WTC11 (cell line): ENCODE measurements at regions not wholly inside any gene's neighbourhood (a gene's known extent, or its start where the extent isn't known, plus 50 kb on each side); places are given as distances from the start of the nearest gene placed in this dataset.

Source experiments
- ATAC-seq: fragments of 200-7000 bp; cut with Tn5 transposase; 2 replicates; pipeline ENCODE4 v1.10.0; 2021; ENCODE audit warnings: mild to moderate bottlenecking, moderate library complexity
- CTCF ChIA-PET: fragments of 300-600 bp; sonication (Branson Sonifier 250); formaldehyde crosslinking; loops from one replicate; lab custom pipeline; 2021; ENCODE audit warnings: antibody characterized with exemption; lab: Charles Lee
- POLR2A ChIA-PET: fragments of 350-600 bp; sonication (Branson Sonifier 250); formaldehyde crosslinking; loops from one replicate; lab custom pipeline; 2021; ENCODE audit warnings: antibody characterized with exemption; lab: Charles Lee
- DNase-seq: peaks from one replicate; pipeline ENCODE4 v3.0.0; 2021; ENCODE audit warnings: low spot score
- H3K27ac Mint-ChIP-seq: 2 replicates; pipeline ENCODE4 v1.8.0; 2021; ENCODE audit warnings: mixed read lengths
- H3K27me3 Mint-ChIP-seq: 2 replicates; pipeline ENCODE4 v1.8.0; 2021; ENCODE audit warnings: low read depth, mild to moderate bottlenecking, moderate library complexity, mixed read lengths
- H3K36me3 Mint-ChIP-seq: 2 replicates; pipeline ENCODE4 v1.8.0; 2021; ENCODE audit warnings: mixed read lengths
- H3K4me1 Mint-ChIP-seq: 2 replicates; pipeline ENCODE4 v1.8.0; 2022; ENCODE audit warnings: mixed read lengths
- H3K4me3 Mint-ChIP-seq: 2 replicates; pipeline ENCODE4 v1.8.0; 2021; ENCODE audit warnings: mild to moderate bottlenecking, moderate library complexity, mixed read lengths
- H3K9me3 Mint-ChIP-seq: 2 replicates; pipeline ENCODE4 v1.8.0; 2021; ENCODE audit warnings: mixed read lengths
- EMX1 ChIP-seq: fragments of 250-450 bp; sonication (Bioruptor Pico); IDR thresholded peaks from 2 replicates; pipeline ENCODE4 v1.8.0; 2021; ENCODE audit warnings: mild to moderate bottlenecking
- FOXJ3 ChIP-seq: sonication (generic); formaldehyde crosslinking; IDR thresholded peaks from 2 replicates; pipeline ENCODE4 v1.9.0; 2021; ENCODE audit warnings: missing genetic modification reagents, mild to moderate bottlenecking, borderline replicate concordance
- MXD4 ChIP-seq: fragments of 250-450 bp; sonication (Bioruptor Pico); IDR thresholded peaks from 2 replicates; pipeline ENCODE4 v1.8.0; 2021; ENCODE audit warnings: mild to moderate bottlenecking, moderate library complexity, borderline replicate concordance
- NR1H2 ChIP-seq: sonication (generic); formaldehyde crosslinking; IDR thresholded peaks from 2 replicates; pipeline ENCODE4 v1.9.0; 2021; ENCODE audit warnings: mild to moderate bottlenecking, moderate library complexity, missing genetic modification reagents
- SMAD4 ChIP-seq: sonication (generic); formaldehyde crosslinking; IDR thresholded peaks from 2 replicates; pipeline ENCODE4 v1.8.0; 2022; ENCODE audit warnings: mild to moderate bottlenecking, missing genetic modification reagents
- ZNF121 ChIP-seq: sonication (generic); formaldehyde crosslinking; IDR thresholded peaks from 2 replicates; pipeline ENCODE4 v1.8.0; 2023; ENCODE audit warnings: missing genetic modification reagents
- ZNF232 ChIP-seq: sonication (generic); formaldehyde crosslinking; IDR thresholded peaks from 2 replicates; pipeline ENCODE4 v1.8.0; 2022; ENCODE audit warnings: mild to moderate bottlenecking, missing genetic modification reagents
- ZNF396 ChIP-seq: fragments of 250-450 bp; sonication (Bioruptor Pico); IDR thresholded peaks from 2 replicates; pipeline ENCODE4 v1.8.0; 2021; ENCODE audit warnings: mild to moderate bottlenecking, moderate library complexity, borderline replicate concordance
- TF ChIP-seq, protein P1 (sequence below): sonication (generic); formaldehyde crosslinking; IDR thresholded peaks from 2 replicates; pipeline ENCODE4 v1.8.1; 2023; ENCODE audit warnings: mild to moderate bottlenecking, missing genetic modification reagents
- TF ChIP-seq, protein P2 (sequence below): fragments of 250-450 bp; sonication (Bioruptor Pico); IDR thresholded peaks from 2 replicates; pipeline ENCODE4 v1.9.0; 2021; ENCODE audit warnings: mild to moderate bottlenecking
- TF ChIP-seq, protein P3 (sequence below): sonication (generic); formaldehyde crosslinking; conservative IDR thresholded peaks from 2 replicates; pipeline ENCODE4 v1.8.1; 2022; ENCODE audit warnings: mild to moderate bottlenecking, missing genetic modification reagents
- TF ChIP-seq, protein P4 (sequence below): sonication (generic); formaldehyde crosslinking; IDR thresholded peaks from 2 replicates; pipeline ENCODE4 v1.8.0; 2022; ENCODE audit warnings: mild to moderate bottlenecking, missing genetic modification reagents
- TF ChIP-seq, protein P5 (sequence below): sonication (generic); formaldehyde crosslinking; IDR thresholded peaks from 2 replicates; pipeline ENCODE4 v1.8.0; 2023; ENCODE audit warnings: missing genetic modification reagents, mild to moderate bottlenecking, borderline replicate concordance
- TF ChIP-seq, protein P6 (sequence below): fragments of 250-450 bp; sonication (Bioruptor Pico); IDR thresholded peaks from 2 replicates; pipeline ENCODE4 v1.9.0; 2021; ENCODE audit warnings: mild to moderate bottlenecking

DNA sequence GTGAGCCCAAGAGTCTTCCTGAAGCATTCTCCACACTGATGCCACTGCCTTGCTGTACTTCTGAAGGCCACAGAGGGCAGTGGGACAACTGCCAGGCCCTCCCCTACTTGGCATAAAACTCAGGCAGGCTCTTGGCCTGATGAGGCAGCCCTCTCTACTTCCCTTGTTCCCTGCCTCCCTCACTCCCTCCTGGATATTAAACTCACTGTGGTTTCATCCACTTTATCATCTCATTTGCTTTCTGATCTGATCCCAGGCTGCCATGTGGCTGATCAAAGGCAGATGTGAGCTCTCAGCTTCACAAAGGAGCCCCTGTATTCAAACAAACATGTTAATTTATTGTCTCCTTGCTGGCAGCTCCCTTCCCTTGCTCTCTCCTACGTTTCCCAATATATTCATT is 533.5 kb downstream of the IGSF11 start (continued):
- TF ChIP-seq, protein P1, sequence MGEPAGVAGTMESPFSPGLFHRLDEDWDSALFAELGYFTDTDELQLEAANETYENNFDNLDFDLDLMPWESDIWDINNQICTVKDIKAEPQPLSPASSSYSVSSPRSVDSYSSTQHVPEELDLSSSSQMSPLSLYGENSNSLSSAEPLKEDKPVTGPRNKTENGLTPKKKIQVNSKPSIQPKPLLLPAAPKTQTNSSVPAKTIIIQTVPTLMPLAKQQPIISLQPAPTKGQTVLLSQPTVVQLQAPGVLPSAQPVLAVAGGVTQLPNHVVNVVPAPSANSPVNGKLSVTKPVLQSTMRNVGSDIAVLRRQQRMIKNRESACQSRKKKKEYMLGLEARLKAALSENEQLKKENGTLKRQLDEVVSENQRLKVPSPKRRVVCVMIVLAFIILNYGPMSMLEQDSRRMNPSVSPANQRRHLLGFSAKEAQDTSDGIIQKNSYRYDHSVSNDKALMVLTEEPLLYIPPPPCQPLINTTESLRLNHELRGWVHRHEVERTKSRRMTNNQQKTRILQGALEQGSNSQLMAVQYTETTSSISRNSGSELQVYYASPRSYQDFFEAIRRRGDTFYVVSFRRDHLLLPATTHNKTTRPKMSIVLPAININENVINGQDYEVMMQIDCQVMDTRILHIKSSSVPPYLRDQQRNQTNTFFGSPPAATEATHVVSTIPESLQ = no peak
- TF ChIP-seq ZNF232 (CRISPR knock-in tag) (no peak), FOXJ3 (CRISPR knock-in tag) (no peak)
- TF ChIP-seq, protein P2, sequence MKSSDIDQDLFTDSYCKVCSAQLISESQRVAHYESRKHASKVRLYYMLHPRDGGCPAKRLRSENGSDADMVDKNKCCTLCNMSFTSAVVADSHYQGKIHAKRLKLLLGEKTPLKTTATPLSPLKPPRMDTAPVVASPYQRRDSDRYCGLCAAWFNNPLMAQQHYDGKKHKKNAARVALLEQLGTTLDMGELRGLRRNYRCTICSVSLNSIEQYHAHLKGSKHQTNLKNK (CRISPR knock-in tag) = no peak

DNA sequence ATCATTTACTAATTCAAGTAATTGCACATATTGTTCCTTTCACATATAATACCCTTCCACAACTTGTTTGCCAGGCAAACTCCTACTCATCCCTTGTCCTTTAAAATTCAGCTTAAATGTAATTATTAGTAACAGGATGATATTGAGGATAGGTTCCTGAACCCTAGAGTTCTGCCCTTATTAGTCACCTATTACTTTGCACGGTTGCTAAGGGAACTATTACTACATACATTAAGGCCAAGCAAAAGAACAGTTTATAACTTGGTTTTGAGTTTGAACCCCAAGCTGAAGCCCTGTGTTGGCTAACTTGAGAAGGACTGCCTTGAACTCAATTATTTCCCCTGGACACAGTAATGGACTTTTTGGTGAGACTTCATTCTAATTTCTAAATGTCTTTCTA is 529.7 kb downstream of the IGSF11 start:
- H3K4me1 Mint-ChIP-seq = no peaks in the 10 kb centered on the region; the same call in 1 of the 2 replicates
- H3K4me3 Mint-ChIP-seq = no peak overlapping the region
- ATAC-seq = no peak
- no peak for TF ChIP-seq ZNF232 (CRISPR knock-in tag)
- no peak for TF ChIP-seq ZNF121 (CRISPR knock-in tag)
- TF ChIP-seq, protein P3, sequence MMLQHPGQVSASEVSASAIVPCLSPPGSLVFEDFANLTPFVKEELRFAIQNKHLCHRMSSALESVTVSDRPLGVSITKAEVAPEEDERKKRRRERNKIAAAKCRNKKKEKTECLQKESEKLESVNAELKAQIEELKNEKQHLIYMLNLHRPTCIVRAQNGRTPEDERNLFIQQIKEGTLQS (CRISPR knock-in tag) = no peak
- TF ChIP-seq, protein P4, sequence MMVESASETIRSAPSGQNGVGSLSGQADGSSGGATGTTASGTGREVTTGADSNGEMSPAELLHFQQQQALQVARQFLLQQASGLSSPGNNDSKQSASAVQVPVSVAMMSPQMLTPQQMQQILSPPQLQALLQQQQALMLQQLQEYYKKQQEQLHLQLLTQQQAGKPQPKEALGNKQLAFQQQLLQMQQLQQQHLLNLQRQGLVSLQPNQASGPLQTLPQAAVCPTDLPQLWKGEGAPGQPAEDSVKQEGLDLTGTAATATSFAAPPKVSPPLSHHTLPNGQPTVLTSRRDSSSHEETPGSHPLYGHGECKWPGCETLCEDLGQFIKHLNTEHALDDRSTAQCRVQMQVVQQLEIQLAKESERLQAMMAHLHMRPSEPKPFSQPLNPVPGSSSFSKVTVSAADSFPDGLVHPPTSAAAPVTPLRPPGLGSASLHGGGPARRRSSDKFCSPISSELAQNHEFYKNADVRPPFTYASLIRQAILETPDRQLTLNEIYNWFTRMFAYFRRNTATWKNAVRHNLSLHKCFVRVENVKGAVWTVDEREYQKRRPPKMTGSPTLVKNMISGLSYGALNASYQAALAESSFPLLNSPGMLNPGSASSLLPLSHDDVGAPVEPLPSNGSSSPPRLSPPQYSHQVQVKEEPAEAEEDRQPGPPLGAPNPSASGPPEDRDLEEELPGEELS (CRISPR knock-in tag) = no peak
- no peak for TF ChIP-seq EMX1
- no peak overlapping the region for H3K27ac Mint-ChIP-seq
- ChIA-PET POLR2A (no interaction called here), CTCF (no interaction called here)
- DNase-seq = no peak
- no peaks in the 10 kb centered on the region for H3K9me3 Mint-ChIP-seq
- no peaks in the 10 kb centered on the region for H3K36me3 Mint-ChIP-seq
- H3K27me3 Mint-ChIP-seq = no peaks in the 10 kb centered on the region

DNA sequence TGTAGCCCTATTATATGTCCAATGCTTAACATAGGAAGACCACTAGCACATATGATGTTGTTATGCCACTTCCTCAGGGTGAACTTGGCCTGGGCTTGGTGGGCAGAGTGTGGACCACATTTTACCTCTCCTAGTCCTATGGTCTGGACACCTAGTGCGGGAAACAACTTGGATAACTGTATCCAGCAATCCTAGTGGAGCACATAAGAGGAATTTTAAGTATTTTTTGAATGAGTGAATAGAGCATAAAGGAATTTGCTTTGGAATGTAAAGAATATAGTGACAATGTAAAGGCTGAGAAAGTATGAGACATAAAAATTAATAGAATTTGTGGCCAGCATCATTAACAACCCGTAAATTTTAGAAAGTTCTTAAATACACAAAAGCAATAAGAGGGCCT is 528.9 kb downstream of the IGSF11 start:
- DNase-seq (no peak), ATAC-seq (no peak)
- POLR2A ChIA-PET = no interaction called here
- H3K27ac Mint-ChIP-seq = no peak overlapping the region
- no peaks in the 10 kb centered on the region for H3K36me3 Mint-ChIP-seq
- CTCF ChIA-PET = no interaction called here
- no peaks in the 10 kb centered on the region for H3K27me3 Mint-ChIP-seq
- TF ChIP-seq MXD4 (CRISPR knock-in tag) (no peak), ZNF396 (CRISPR knock-in tag) (no peak), NR1H2 (CRISPR knock-in tag) (no peak), ZNF121 (CRISPR knock-in tag) (no peak), SMAD4 (CRISPR knock-in tag) (no peak)
- TF ChIP-seq, protein P5, sequence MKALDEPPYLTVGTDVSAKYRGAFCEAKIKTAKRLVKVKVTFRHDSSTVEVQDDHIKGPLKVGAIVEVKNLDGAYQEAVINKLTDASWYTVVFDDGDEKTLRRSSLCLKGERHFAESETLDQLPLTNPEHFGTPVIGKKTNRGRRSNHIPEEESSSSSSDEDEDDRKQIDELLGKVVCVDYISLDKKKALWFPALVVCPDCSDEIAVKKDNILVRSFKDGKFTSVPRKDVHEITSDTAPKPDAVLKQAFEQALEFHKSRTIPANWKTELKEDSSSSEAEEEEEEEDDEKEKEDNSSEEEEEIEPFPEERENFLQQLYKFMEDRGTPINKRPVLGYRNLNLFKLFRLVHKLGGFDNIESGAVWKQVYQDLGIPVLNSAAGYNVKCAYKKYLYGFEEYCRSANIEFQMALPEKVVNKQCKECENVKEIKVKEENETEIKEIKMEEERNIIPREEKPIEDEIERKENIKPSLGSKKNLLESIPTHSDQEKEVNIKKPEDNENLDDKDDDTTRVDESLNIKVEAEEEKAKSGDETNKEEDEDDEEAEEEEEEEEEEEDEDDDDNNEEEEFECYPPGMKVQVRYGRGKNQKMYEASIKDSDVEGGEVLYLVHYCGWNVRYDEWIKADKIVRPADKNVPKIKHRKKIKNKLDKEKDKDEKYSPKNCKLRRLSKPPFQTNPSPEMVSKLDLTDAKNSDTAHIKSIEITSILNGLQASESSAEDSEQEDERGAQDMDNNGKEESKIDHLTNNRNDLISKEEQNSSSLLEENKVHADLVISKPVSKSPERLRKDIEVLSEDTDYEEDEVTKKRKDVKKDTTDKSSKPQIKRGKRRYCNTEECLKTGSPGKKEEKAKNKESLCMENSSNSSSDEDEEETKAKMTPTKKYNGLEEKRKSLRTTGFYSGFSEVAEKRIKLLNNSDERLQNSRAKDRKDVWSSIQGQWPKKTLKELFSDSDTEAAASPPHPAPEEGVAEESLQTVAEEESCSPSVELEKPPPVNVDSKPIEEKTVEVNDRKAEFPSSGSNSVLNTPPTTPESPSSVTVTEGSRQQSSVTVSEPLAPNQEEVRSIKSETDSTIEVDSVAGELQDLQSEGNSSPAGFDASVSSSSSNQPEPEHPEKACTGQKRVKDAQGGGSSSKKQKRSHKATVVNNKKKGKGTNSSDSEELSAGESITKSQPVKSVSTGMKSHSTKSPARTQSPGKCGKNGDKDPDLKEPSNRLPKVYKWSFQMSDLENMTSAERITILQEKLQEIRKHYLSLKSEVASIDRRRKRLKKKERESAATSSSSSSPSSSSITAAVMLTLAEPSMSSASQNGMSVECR (CRISPR knock-in tag) = no peak
- TF ChIP-seq, protein P6, sequence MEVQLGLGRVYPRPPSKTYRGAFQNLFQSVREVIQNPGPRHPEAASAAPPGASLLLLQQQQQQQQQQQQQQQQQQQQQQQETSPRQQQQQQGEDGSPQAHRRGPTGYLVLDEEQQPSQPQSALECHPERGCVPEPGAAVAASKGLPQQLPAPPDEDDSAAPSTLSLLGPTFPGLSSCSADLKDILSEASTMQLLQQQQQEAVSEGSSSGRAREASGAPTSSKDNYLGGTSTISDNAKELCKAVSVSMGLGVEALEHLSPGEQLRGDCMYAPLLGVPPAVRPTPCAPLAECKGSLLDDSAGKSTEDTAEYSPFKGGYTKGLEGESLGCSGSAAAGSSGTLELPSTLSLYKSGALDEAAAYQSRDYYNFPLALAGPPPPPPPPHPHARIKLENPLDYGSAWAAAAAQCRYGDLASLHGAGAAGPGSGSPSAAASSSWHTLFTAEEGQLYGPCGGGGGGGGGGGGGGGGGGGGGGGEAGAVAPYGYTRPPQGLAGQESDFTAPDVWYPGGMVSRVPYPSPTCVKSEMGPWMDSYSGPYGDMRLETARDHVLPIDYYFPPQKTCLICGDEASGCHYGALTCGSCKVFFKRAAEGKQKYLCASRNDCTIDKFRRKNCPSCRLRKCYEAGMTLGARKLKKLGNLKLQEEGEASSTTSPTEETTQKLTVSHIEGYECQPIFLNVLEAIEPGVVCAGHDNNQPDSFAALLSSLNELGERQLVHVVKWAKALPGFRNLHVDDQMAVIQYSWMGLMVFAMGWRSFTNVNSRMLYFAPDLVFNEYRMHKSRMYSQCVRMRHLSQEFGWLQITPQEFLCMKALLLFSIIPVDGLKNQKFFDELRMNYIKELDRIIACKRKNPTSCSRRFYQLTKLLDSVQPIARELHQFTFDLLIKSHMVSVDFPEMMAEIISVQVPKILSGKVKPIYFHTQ (CRISPR knock-in tag) = no peak
- no peak overlapping the region for H3K4me3 Mint-ChIP-seq
- peaks cover 4% of the 10 kb centered on the region for H3K4me1 Mint-ChIP-seq
- H3K9me3 Mint-ChIP-seq = no peaks in the 10 kb centered on the region
